Gastroesophageal sphincter (tissue), 4 donors: ENCODE measurements at regions not wholly inside any gene's neighbourhood (a gene's known extent, or its start where the extent isn't known, plus 50 kb on each side); places are given as distances from the start of the nearest gene placed in this dataset.

ENCODE experiments used
- ATAC-seq: fragments of 150-250 bp; one replicate; pipeline ENCODE4 v1.9.1; 2016; ENCODE audit warnings: mild to moderate bottlenecking, moderate library complexity
- H3K27ac ChIP-seq, 4 donors: fragments of 200-600 bp; sonication (generic) in 3 of 4; 1 replicate in 3 of 4; 2 replicates in 1 of 4; pipeline ENCODE4 v1.5.1; 2016 to 2019
- H3K27me3 ChIP-seq: fragments of 200-600 bp; sonication (generic); one replicate; pipeline ENCODE4 v1.5.1; 2019
- H3K36me3 ChIP-seq, 2 donors: fragments of 200-600 bp; sonication (generic); one replicate each; pipeline ENCODE4 v1.5.1; 2019; ENCODE audit warnings: control low read depth in 1 of 2
- H3K4me1 ChIP-seq, 3 donors: fragments of 200-600 bp; sonication (generic); 1 replicate in 2 of 3; 2 replicates in 1 of 3; pipeline ENCODE4 v1.5.1; 2016 to 2019; ENCODE audit warnings: control low read depth in 2 of 3
- H3K4me3 ChIP-seq, 2 donors: fragments of 200-600 bp; sonication (generic); one replicate each; pipeline ENCODE4 v1.5.1; 2019; ENCODE audit warnings: mild to moderate bottlenecking in 1 of 2, moderate library complexity in 1 of 2
- H3K9me3 ChIP-seq, 3 donors: fragments of 200-600 bp; sonication (generic); one replicate each; pipeline ENCODE4 v1.5.1; 2017 to 2019; ENCODE audit warnings: control low read depth in 2 of 3
- CTCF ChIP-seq, 4 experiments: fragments of 200-600 bp in 2 of 4; fragments of 450-650 bp in 2 of 4; sonication (generic) in 1 of 4; IDR thresholded peaks; one replicate each; pipeline ENCODE4 v1.5.1; 2017 to 2019; ENCODE audit warnings: antibody characterized with exemption in 4 of 4, mild to moderate bottlenecking in 2 of 4, moderate library complexity in 2 of 4
- EP300 ChIP-seq: sonication (generic); formaldehyde crosslinking; IDR thresholded peaks from one replicate; pipeline ENCODE4 v1.6.1; 2017; ENCODE audit warnings: antibody characterized with exemption, mild to moderate bottlenecking
- POLR2A ChIP-seq, 2 donors: fragments of 450-650 bp; IDR thresholded peaks; one replicate each; pipeline ENCODE4 v1.6.1; 2017; ENCODE audit warnings: antibody characterized with exemption in 2 of 2, mild to moderate bottlenecking in 2 of 2, moderate library complexity in 1 of 2
- POLR2AphosphoS5 ChIP-seq: sonication (generic); formaldehyde crosslinking; IDR thresholded peaks from one replicate; pipeline ENCODE4 v1.6.1; 2017; ENCODE audit warnings: antibody characterized with exemption
- WGBS, 2 donors: methylation state at CpG; one replicate each; pipeline ENCODE4 v1.1.5; 2018; ENCODE audit warnings: low coverage in 1 of 2; 5-methylcytosine and 5-hydroxymethylcytosine counted together

- TF ChIP-seq POLR2AphosphoS5 (no peak), EP300 (no peak), POLR2A (IDR thresholded peaks at IDR 0.05) (no peak), CTCF (IDR thresholded peaks at IDR 0.05) (no peak)
- WGBS, 2 donors: 89 to 100% methylated on average over 2 of the region's 2 CpGs
- no peaks in the 10 kb centered on the region for H3K4me1 ChIP-seq
- ATAC-seq: no peak
- no peaks in the 10 kb centered on the region for H3K36me3 ChIP-seq
- H3K4me3 ChIP-seq: no peak overlapping the region
- no peaks in the 10 kb centered on the region for H3K9me3 ChIP-seq
- H3K27ac ChIP-seq: no peak overlapping the region
- H3K27me3 ChIP-seq: no peaks in the 10 kb centered on the region
These were observed 116.8 kb upstream of the SLC38A4 start for GRCh38 chr12:46942579-46942978.

- no peak for ATAC-seq
- no peaks in the 10 kb centered on the region for H3K4me1 ChIP-seq
- TF ChIP-seq POLR2A (IDR thresholded peaks at IDR 0.05): no peak
- TF ChIP-seq POLR2AphosphoS5: no peak
- TF ChIP-seq CTCF (IDR thresholded peaks at IDR 0.05): no peak
- TF ChIP-seq EP300: no peak
- H3K27ac ChIP-seq: no peak overlapping the region
- 12 to 13% methylated on average over 2 of the region's 2 CpGs for WGBS, 2 donors
- H3K27me3 ChIP-seq: no peaks in the 10 kb centered on the region
- no peaks in the 10 kb centered on the region for H3K9me3 ChIP-seq
- H3K36me3 ChIP-seq: no peaks in the 10 kb centered on the region
- no peak overlapping the region for H3K4me3 ChIP-seq
These were observed 118.3 kb upstream of the SLC38A4 start for GRCh38 chr12:46944088-46944487.

DNA sequence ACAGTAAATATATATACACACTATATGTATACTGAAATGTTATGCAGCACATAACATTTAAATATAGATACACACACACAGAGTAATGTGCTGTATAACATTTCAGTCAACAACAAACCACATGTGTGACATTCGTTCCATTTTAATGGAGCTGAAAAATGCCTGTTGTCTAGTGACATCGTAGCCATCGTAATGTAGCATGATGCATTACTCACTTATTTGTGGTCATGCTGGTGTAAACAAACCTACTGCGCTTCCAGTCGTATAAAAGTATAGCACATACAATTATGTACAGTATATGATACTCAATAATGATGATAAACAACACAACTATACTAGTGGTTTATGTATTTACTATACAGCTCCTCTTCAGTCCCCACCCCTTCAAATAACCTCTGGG lies 119.0 kb upstream of the SLC38A4 start:
- 91 to 92% methylated on average over 5 of the region's 5 CpGs for WGBS, 2 donors
- TF ChIP-seq EP300 (no peak), POLR2A (IDR thresholded peaks at IDR 0.05) (no peak), POLR2AphosphoS5 (no peak), CTCF (IDR thresholded peaks at IDR 0.05) (no peak)
- no peak for ATAC-seq
- Histone ChIP-seq H3K27ac (no peak overlapping the region), H3K4me3 (no peak overlapping the region), H3K4me1 (no peaks in the 10 kb centered on the region), H3K27me3 (no peaks in the 10 kb centered on the region), H3K9me3 (no peaks in the 10 kb centered on the region), H3K36me3 (no peaks in the 10 kb centered on the region)

- Histone ChIP-seq H3K9me3 (no peaks in the 10 kb centered on the region), H3K4me1 (no peaks in the 10 kb centered on the region), H3K4me3 (no peak overlapping the region), H3K27ac (no peak overlapping the region), H3K27me3 (no peaks in the 10 kb centered on the region), H3K36me3 (no peaks in the 10 kb centered on the region)
- WGBS, 2 donors: 87 to 96% methylated on average over 3 of the region's 3 CpGs
- TF ChIP-seq CTCF (IDR thresholded peaks at IDR 0.05) (no peak), EP300 (no peak), POLR2AphosphoS5 (no peak), POLR2A (IDR thresholded peaks at IDR 0.05) (no peak)
- ATAC-seq: no peak
These were observed 119.8 kb upstream of the SLC38A4 start for GRCh38 chr12:46945591-46945990.

- H3K4me1 ChIP-seq: no peaks in the 10 kb centered on the region
- H3K27ac ChIP-seq: no peak overlapping the region
- H3K27me3 ChIP-seq: no peaks in the 10 kb centered on the region
- ATAC-seq: no peak
- H3K4me3 ChIP-seq: no peak overlapping the region
- 80 to 85% methylated on average over 2 of the region's 2 CpGs for WGBS, 2 donors
- TF ChIP-seq POLR2A (IDR thresholded peaks at IDR 0.05) (no peak), CTCF (IDR thresholded peaks at IDR 0.05) (no peak), POLR2AphosphoS5 (no peak), EP300 (no peak)
- H3K9me3 ChIP-seq: no peaks in the 10 kb centered on the region
- H3K36me3 ChIP-seq: no peaks in the 10 kb centered on the region
These were observed 120.3 kb upstream of the SLC38A4 start for GRCh38 chr12:46946137-46946536.
